Fibroblast of peridontal ligament (primary cell): ENCODE measurements at regions not wholly inside any gene's neighbourhood (a gene's known extent, or its start where the extent isn't known, plus 50 kb on each side); places are given as distances from the start of the nearest gene placed in this dataset.

Source experiments
- DNase-seq: peaks from one replicate; pipeline ENCODE4 v3.0.0-alpha.2; 2010; ENCODE audit errors: extremely low read depth

DNA sequence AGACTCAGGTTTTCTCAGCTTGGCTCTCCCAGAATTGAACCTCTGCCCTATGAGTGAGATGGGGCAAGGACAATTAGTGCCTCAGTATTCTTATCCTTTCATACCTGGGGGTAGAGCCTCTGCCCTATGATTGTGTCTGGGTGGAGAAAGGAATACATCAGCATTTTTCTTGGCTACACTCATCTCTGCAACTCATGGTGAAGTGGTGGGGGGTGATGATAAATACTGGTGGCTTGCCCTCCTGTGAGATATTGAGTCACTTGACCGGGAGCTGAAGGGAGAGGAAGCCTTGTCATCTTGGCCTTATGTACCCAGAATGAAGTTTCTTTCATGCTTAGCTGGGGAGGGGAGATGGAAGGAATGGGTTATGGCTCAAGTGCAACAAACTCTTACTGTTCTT is 71.3 kb upstream of the ENOX2 start:
- DNase-seq, result no peak

DNA sequence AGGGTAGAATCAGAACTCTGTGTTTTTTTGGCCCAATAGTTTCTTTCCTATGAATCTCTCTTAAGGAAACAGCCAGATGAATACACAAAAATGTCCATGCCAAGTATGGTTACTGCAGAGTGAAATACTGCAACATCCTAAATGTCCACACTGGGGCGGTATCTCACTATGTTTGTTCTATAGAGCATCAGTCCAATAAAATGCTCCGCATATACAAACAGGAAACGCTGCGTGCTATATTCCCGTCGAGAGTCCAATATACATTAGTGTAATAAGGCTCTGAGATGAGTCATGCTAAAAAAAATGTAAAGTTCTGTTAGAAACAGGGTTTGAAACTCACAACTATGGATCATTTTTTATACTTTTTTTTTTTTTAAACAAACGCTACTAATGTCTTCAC is 72.9 kb upstream of the ENOX2 start:
- DNase-seq, result peak; percentile 38

DNA sequence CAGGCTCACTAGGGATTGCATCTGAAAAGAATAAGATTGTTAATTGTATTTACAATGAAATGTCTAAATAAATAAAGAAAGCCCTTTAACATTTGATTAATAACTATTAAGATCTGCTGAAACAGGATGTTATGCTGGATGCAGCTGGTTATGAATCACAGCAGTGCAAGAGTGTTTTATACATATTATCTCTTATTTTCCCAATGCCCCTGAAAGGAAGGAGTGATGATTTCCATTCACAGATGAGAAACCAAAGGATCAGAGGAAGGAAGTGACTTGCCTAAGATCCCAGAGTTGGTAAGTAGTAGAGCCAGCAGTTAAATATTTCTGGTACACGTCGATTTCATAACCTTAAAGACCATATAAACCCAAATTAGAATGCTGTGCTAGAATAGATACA is 76.3 kb upstream of the ARHGAP36 start:
- no peak for DNase-seq

DNA sequence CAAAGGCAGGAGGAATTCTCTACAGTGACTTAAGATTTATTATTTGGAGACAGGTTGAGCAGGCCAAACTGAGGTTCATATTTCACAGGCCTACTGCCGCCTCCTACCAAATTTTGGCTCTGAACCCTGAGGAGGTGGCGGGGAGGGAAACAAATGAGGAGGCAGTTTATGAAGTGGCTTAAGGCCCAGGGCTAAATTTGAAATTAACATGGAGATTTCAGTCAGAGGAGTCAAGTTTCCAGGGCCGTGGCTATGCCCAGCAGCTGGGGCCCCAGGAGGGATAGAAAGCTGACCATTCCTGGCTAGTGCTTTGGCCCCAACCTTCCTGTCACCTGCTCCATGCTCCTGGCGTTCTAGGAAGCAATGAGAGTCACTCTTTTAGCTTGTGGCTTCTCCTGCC is 73.4 kb upstream of the ARHGAP36 start:
- no peak for DNase-seq

DNA sequence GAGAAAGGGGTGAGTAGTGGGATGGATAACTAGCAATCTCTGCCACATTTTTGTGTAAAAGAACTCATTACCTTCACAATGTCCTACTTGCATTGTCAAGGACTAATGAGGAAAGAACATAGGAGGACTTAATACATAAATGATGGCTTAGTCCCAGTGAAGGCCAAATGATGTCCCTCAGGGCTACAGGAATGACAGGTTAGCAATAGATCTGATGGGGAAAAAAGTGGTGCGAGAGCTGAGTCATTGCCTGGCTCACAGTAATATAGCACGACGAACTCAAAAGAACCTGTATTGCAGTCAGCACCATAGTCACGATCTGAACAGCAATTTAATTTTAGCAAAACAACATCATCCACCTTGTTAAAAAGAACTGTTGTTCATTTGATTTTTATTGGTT is 70.9 kb upstream of the ARHGAP36 start:
- no peak for DNase-seq

DNA sequence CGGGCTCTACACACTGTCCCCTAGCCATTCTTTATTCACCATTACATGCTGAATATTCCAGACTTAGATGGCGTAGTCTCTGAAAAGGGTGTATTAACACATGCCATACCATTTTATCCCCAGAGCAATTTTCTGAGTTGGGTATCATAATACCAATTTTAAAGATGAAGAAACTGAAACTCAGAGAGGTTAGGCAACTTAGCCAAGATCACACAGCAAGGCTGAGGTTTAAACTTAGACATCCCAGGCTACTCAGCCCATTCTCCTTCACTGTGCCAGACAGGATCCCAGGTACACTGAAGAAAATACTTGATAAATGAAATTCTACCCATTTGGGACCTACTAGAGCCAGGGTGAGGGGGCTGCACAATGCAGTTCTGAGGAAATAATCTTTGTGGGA is 67.4 kb upstream of the ARHGAP36 start:
- DNase-seq, result no peak

DNA sequence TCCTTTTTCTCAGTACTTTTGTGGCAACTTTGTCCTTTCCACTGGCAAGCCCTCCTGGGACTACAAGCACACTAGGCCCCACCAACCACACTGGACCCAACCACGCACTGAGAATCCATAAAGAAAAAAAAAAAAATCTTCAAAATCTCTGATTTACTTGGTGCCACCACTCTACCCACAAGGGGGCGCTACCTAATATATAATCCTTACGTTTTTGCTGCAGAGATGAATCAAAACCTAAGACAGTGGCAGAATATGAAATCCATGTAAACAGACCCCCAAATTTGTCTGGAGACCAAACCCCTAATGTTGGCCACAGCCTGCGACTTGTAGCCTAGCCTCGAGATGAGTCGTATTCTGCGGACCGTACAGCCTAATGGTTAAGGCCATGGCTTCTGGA is 63.5 kb upstream of the ARHGAP36 start:
- no peak for DNase-seq

DNA sequence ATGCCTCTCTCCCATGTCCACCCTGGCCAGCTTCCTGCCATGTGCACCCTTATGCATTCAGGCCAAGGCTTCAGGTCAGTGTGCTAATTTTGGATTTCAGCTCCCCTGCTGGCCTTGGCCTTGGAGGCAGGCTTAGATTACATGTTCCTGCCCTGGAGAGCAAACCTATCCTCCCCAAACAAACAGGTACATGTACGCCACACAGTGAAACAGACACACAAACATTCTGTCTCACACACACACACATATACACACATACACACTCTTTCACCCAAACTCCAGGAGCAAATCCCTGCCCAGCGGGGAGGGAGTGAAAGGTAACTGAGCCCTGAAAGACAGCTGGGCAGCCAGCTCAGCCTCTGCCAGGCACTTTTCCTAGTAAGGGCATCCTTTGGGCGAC is 62.7 kb upstream of the ARHGAP36 start:
- no peak for DNase-seq

DNA sequence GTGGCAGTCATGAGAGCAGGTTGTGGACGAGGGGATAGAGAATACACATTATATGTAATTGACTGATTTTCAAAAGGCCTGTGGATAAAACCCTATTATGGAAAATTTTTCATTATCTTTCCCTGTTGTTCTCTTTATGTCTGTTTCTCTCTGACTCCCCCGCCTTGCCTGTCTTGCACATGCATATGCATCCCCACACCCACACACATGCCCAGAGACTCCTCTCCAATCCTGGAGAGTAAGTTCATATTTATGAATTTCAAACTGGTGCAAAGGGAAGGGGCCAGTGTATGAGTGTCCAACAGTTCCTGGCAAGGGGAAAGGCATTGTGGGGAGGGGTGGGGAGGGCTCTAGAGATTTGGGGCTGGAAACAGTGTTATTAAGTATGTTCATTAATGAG is 60.8 kb upstream of the ARHGAP36 start:
- DNase-seq, result no peak

DNA sequence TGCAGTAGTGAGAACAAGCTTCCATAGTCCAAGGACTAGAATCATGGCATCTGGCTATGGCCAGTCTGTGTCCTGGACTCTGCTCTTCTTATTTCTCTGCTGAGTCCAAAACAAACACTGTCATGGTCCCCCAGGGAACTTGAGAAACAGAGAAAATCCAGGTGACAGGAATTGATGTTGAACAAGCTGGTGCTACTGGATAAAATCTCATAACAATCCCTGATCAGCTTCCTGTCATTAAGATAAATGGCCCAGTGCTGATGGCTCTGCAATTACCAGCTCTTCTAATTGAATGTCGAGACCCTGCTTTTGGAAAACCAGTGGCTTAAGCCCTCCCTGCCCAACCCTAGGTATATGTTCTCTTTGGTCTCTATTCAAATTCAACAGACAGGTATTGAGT is 58.8 kb upstream of the ARHGAP36 start:
- DNase-seq, result no peak
